ENCODE measurements at regions not wholly inside any gene's neighbourhood (a gene's known extent, or its start where the extent isn't known, plus 50 kb on each side); places are given as distances from the start of the nearest gene placed in this dataset.

- TF ChIP-seq CTCF (IDR thresholded peaks at IDR 0.05; ENCODE audit: low read length): no peak
- no peak for TF ChIP-seq EZH2 (optimal IDR thresholded peaks at IDR 0.05; ENCODE audit: low read depth, low read length)
These were observed 227.3 kb upstream of the ALG10 start for GRCh38 chr12:33794954-33795353.
